ENCODE measurements at regions not wholly inside any gene's neighbourhood (a gene's known extent, or its start where the extent isn't known, plus 50 kb on each side); places are given as distances from the start of the nearest gene placed in this dataset.

GRCh38 chr9:90251316-90251715 is 391.3 kb downstream of the DIRAS2 start:
- Histone ChIP-seq H2BK20ac (ENCODE audit: low read length) (no peak overlapping the region), H3K56ac (replicated peaks; ENCODE audit: insufficient read length, low read depth, low read length) (no peak overlapping the region), H3K4ac (replicated peaks; ENCODE audit: insufficient read length, low read depth, low read length) (no peak overlapping the region), H3K27me3 (replicated peaks in 1 of 4; ENCODE audit: control insufficient read depth in 3 of 4, extremely low read depth in 1 of 4, insufficient read depth in 3 of 4, low read length in 3 of 4) (no peaks in the 10 kb centered on the region), H3K4me3 (ENCODE audit: extremely low read depth in 1 of 4, insufficient read depth in 2 of 4, low read depth in 3 of 4, low read length in 4 of 4) (no peak overlapping the region), H4K91ac (replicated peaks; ENCODE audit: insufficient read length, low read length) (no peak overlapping the region), H3K23ac (ENCODE audit: insufficient read length) (no peak overlapping the region), H2BK15ac (ENCODE audit: low read length) (no peak overlapping the region), H4K8ac (ENCODE audit: extremely low read depth, insufficient read depth, low read length) (no peak overlapping the region), H3K36me3 (ENCODE audit: control insufficient read depth in 2 of 4, insufficient read depth in 4 of 4, low read length in 3 of 4) (no peaks in the 10 kb centered on the region), H2BK120ac (replicated peaks; ENCODE audit: low read depth, low read length) (no peak overlapping the region), H2AK5ac (ENCODE audit: low read depth, low read length) (no peak overlapping the region), H3K14ac (ENCODE audit: insufficient read length) (no peak overlapping the region), H2BK12ac (ENCODE audit: low read depth, low read length) (no peak overlapping the region), H3K4me1 (replicated peaks in 1 of 4; ENCODE audit: control insufficient read depth in 3 of 4, insufficient read depth in 4 of 4, low read length in 3 of 4) (no peaks in the 10 kb centered on the region), H3K27ac (ENCODE audit: low read depth, low read length) (no peak overlapping the region), H3K9ac (replicated peaks in 1 of 4; ENCODE audit: extremely low read depth in 1 of 4, low read depth in 3 of 4, low read length in 3 of 4) (no peak overlapping the region), H4K5ac (ENCODE audit: insufficient read length, low read depth, low read length) (no peak overlapping the region), H3K9me3 (ENCODE audit: insufficient read depth in 2 of 2, low read depth in 1 of 2, low read length in 1 of 2) (no peaks in the 10 kb centered on the region; a peak in 1 of 4 replicates), H4K20me1 (replicated peaks in 1 of 2; ENCODE audit: control insufficient read depth in 1 of 2, insufficient read depth in 2 of 2, low read length in 2 of 2) (no peaks in the 10 kb centered on the region), H3K4me2 (ENCODE audit: insufficient read depth in 1 of 2, low read depth in 2 of 2, low read length in 2 of 2) (no peak overlapping the region), H3K79me1 (ENCODE audit: low read depth, low read length) (no peaks in the 10 kb centered on the region), H3K23me2 (ENCODE audit: low read depth, low read length) (no peaks in the 10 kb centered on the region), H3K79me2 (ENCODE audit: control insufficient read depth in 1 of 2, insufficient read depth in 2 of 2, low read length in 2 of 2) (no peaks in the 10 kb centered on the region), H2BK5ac (ENCODE audit: low read depth, low read length) (no peak overlapping the region), H3K18ac (ENCODE audit: extremely low read depth, low read length) (no peak overlapping the region), H2AFZ (ENCODE audit: low read length) (no peak overlapping the region)
- DNase-seq (ENCODE audit: low read depth in 1 of 2, low spot score in 2 of 2) = no peak
- TF ChIP-seq NRF1 (IDR thresholded peaks at IDR 0.05; ENCODE audit: low read depth, low read length) (no peak), CTBP2 (IDR thresholded peaks at IDR 0.05; ENCODE audit: borderline replicate concordance, insufficient read depth, insufficient read length, low read length) (no peak), RNF2 (IDR thresholded peaks at IDR 0.05; ENCODE audit: borderline replicate concordance, low read depth, low read length, missing control alignments, poor library complexity, severe bottlenecking) (no peak), KDM4A (IDR thresholded peaks at IDR 0.05; ENCODE audit: low read depth, low read length, severe bottlenecking) (no peak)
- ChIA-PET CTCF (ENCODE audit: partially characterized antibody) (interaction anchor here (1.1 kb wide), 1 partner anchor 8 kb away, joined by 3 read pairs; no protein-coding TSS in a partner anchor), POLR2A (ENCODE audit: partially characterized antibody) (no interaction called here)
- FAIRE-seq = no peak

All from H1 (cell line).